ENCODE measurements at regions not wholly inside any gene's neighbourhood (a gene's known extent, or its start where the extent isn't known, plus 50 kb on each side); places are given as distances from the start of the nearest gene placed in this dataset.

DNA sequence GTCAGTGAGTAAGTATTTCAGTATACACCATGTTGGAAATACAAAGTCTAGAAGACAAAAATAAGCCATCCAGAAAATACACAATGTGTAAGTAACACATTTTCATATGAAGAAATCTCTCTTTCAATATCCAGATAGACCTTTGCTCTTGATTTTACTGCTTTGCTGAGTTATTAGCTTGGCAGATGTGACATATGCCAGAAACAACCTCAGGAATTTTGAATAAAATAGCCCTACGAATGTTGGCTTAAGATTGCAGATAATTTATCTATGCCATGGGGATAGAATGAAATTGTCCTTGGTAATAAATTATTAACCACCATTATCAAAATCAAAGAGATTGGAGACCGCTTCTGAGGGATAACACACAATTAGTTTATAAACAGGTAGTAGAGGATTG is 1036.9 kb upstream of the EPHA7 start:
- DNase-seq (ENCODE audit: low read depth in 4 of 6, low spot score in 6 of 6): no peak
- H3K4me1 ChIP-seq (ENCODE audit: control insufficient read depth, insufficient read depth, low read length): no peaks in the 10 kb centered on the region
- H3K27ac ChIP-seq (ENCODE audit: low read depth, low read length): no peak overlapping the region
- no peaks in the 10 kb centered on the region for H3K36me3 ChIP-seq (ENCODE audit: control insufficient read depth, insufficient read depth, low read length)
- H3K9me3 ChIP-seq (ENCODE audit: control insufficient read depth, insufficient read depth, low read length): peaks cover 5% of the 10 kb centered on the region
- H3K4me3 ChIP-seq (ENCODE audit: low read depth, low read length): no peak overlapping the region
- WGBS (ENCODE audit: insufficient coverage): no CpG with 5 or more reads among the region's 2 CpGs
- H3K27me3 ChIP-seq (ENCODE audit: control insufficient read depth, insufficient read depth, low read length): no peaks in the 10 kb centered on the region

DNA sequence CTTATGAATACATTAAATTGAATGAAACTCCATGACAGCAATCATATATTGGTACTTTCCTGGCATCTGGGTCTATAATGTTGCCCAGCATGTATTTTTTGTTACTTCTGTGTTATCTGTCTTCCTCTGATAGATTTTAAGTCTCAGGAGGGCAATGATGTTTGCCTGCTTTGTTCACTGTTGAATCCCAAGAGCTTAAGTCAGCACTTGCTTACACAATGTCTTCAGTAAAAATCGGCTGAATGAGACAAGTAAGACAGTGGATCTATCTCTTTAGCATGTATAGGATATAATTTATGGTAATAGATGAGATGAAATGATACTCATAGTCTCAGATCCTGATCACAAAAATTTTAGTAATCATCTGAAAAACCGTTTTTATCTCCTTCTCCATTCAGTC is 1034.9 kb upstream of the EPHA7 start:
- Histone ChIP-seq H3K4me1 (ENCODE audit: control insufficient read depth, insufficient read depth, low read length) (no peaks in the 10 kb centered on the region), H3K36me3 (ENCODE audit: control insufficient read depth, insufficient read depth, low read length) (no peaks in the 10 kb centered on the region), H3K27me3 (ENCODE audit: control insufficient read depth, insufficient read depth, low read length) (no peaks in the 10 kb centered on the region), H3K4me3 (ENCODE audit: low read depth, low read length) (no peak overlapping the region), H3K27ac (ENCODE audit: low read depth, low read length) (no peak overlapping the region), H3K9me3 (ENCODE audit: control insufficient read depth, insufficient read depth, low read length) (no peaks in the 10 kb centered on the region)
- no CpG with 5 or more reads among the region's 2 CpGs for WGBS (ENCODE audit: insufficient coverage)
- DNase-seq (ENCODE audit: low read depth in 4 of 6, low spot score in 6 of 6): peak in 1 of 6 donors; percentile 10

GRCh38 chr6:94446120-94446519 is 1026.8 kb upstream of the EPHA7 start:
- H3K36me3 ChIP-seq (ENCODE audit: control insufficient read depth, insufficient read depth, low read length): no peaks in the 10 kb centered on the region
- no peaks in the 10 kb centered on the region for H3K27me3 ChIP-seq (ENCODE audit: control insufficient read depth, insufficient read depth, low read length)
- H3K4me1 ChIP-seq (ENCODE audit: control insufficient read depth, insufficient read depth, low read length): no peaks in the 10 kb centered on the region
- no peak overlapping the region for H3K27ac ChIP-seq (ENCODE audit: low read depth, low read length)
- DNase-seq (ENCODE audit: low read depth in 4 of 6, low spot score in 6 of 6): no peak
- H3K4me3 ChIP-seq (ENCODE audit: low read depth, low read length): no peak overlapping the region
- WGBS (ENCODE audit: insufficient coverage): 88% methylated on average over 1 of the region's 3 CpGs
- H3K9me3 ChIP-seq (ENCODE audit: control insufficient read depth, insufficient read depth, low read length): no peaks in the 10 kb centered on the region

DNA sequence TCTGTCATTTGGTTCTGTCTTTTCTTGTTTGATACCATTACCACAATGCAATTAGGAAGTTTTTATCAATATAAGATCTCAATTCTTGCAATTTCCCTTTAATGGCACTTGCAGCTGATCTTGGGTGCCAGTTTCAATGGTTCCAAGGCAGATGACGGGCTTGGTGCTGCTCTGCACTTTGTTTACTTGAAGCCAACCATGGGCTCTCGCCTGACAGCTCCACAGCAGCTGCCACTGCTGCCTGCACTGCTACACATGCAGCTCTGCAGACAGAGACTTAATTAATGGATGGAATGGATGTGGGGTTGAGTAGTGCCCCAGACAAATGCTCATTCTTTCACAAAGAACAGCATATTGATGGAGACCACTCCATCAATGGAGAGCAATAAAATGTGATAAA is 1024.3 kb upstream of the EPHA7 start:
- Histone ChIP-seq H3K4me3 (ENCODE audit: low read depth, low read length) (no peak overlapping the region), H3K27me3 (ENCODE audit: control insufficient read depth, insufficient read depth, low read length) (no peaks in the 10 kb centered on the region), H3K9me3 (ENCODE audit: control insufficient read depth, insufficient read depth, low read length) (no peaks in the 10 kb centered on the region), H3K27ac (ENCODE audit: low read depth, low read length) (no peak overlapping the region), H3K36me3 (ENCODE audit: control insufficient read depth, insufficient read depth, low read length) (no peaks in the 10 kb centered on the region), H3K4me1 (ENCODE audit: control insufficient read depth, insufficient read depth, low read length) (no peaks in the 10 kb centered on the region)
- peak in 1 of 6 donors; percentile 13 for DNase-seq (ENCODE audit: low read depth in 4 of 6, low spot score in 6 of 6)
- 71% methylated on average over 2 of the region's 2 CpGs for WGBS (ENCODE audit: insufficient coverage)

DNA sequence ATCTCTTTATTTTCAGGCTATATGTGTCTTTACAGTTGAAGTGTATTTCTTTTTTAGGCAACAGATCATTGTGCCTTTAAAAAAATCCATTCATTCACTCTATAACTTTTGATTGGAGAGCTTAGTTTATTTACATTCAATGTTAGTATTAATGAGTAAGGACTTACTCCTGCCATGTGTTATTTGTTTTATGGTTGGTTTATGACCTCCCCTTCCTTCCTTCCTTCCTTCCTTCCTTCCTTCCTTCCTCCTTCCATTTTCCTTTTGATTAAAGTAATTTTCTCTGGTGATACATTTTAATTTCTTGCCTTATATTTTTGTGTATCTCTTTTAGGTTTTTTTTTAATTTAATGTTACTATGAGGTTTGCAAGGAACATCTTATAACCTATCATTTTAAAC is 1005.3 kb upstream of the EPHA7 start:
- H3K27ac ChIP-seq (ENCODE audit: low read depth, low read length): no peak overlapping the region
- DNase-seq (ENCODE audit: low read depth in 4 of 6, low spot score in 6 of 6): no peak
- no peaks in the 10 kb centered on the region for H3K36me3 ChIP-seq (ENCODE audit: control insufficient read depth, insufficient read depth, low read length)
- H3K4me1 ChIP-seq (ENCODE audit: control insufficient read depth, insufficient read depth, low read length): no peaks in the 10 kb centered on the region
- no peaks in the 10 kb centered on the region for H3K27me3 ChIP-seq (ENCODE audit: control insufficient read depth, insufficient read depth, low read length)
- H3K4me3 ChIP-seq (ENCODE audit: low read depth, low read length): no peak overlapping the region
- no peaks in the 10 kb centered on the region for H3K9me3 ChIP-seq (ENCODE audit: control insufficient read depth, insufficient read depth, low read length)

- no peak overlapping the region for H3K27ac ChIP-seq (ENCODE audit: low read depth, low read length)
- no peaks in the 10 kb centered on the region for H3K4me1 ChIP-seq (ENCODE audit: control insufficient read depth, insufficient read depth, low read length)
- H3K27me3 ChIP-seq (ENCODE audit: control insufficient read depth, insufficient read depth, low read length): no peaks in the 10 kb centered on the region
- H3K4me3 ChIP-seq (ENCODE audit: low read depth, low read length): no peak overlapping the region
- H3K9me3 ChIP-seq (ENCODE audit: control insufficient read depth, insufficient read depth, low read length): no peaks in the 10 kb centered on the region
- H3K36me3 ChIP-seq (ENCODE audit: control insufficient read depth, insufficient read depth, low read length): no peaks in the 10 kb centered on the region
- no CpG with 5 or more reads among the region's 1 CpG for WGBS (ENCODE audit: insufficient coverage)
- no peak for DNase-seq (ENCODE audit: low read depth in 4 of 6, low spot score in 6 of 6)
Observed at GRCh38 chr6:94417363-94417762, 998.0 kb upstream of the EPHA7 start.

DNA sequence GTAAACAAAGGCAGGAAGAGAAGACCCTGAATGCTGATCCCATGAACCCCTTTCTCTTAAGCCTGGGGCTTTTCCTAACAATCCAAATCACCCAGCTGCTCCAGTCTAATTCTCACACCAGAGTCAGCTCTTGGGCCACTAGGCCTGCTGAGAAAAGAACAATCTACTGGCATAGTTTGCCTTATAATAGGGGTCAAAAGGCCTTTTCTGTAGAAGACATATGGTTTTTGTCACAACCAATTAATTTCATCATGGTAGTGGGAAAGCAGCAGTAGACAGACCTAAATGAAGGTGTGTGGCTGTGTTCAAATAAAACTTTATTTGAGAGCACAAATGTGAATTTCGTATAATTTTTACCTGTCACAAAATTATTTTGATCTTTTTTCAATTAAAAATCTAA is 994.7 kb upstream of the EPHA7 start:
- no peaks in the 10 kb centered on the region for H3K4me1 ChIP-seq (ENCODE audit: control insufficient read depth, insufficient read depth, low read length)
- H3K9me3 ChIP-seq (ENCODE audit: control insufficient read depth, insufficient read depth, low read length): no peaks in the 10 kb centered on the region
- H3K36me3 ChIP-seq (ENCODE audit: control insufficient read depth, insufficient read depth, low read length): no peaks in the 10 kb centered on the region
- DNase-seq (ENCODE audit: low read depth in 4 of 6, low spot score in 6 of 6): no peak
- no peak overlapping the region for H3K27ac ChIP-seq (ENCODE audit: low read depth, low read length)
- WGBS (ENCODE audit: insufficient coverage): no CpG with 5 or more reads among the region's 1 CpG
- no peaks in the 10 kb centered on the region for H3K27me3 ChIP-seq (ENCODE audit: control insufficient read depth, insufficient read depth, low read length)
- H3K4me3 ChIP-seq (ENCODE audit: low read depth, low read length): no peak overlapping the region

DNA sequence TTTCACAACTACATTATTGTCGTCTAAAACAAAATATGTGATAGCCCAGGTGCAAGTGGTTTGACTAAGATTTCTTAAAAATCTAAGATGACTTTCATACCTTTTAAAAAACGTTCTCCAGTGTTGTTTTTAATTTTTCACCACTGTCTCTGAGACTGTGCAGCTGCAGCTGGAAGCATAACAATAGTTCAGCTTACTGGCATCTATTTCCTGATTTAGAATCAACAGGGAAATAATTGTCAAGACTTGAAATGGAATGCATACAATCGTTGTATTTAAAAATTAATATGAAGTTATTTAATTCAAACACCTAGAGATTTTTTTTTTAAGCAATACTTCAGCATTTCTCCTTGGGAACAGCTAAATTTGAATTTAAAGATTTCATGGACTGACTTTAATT is 982.0 kb upstream of the EPHA7 start:
- no peak overlapping the region for H3K27ac ChIP-seq (ENCODE audit: low read depth, low read length)

DNA sequence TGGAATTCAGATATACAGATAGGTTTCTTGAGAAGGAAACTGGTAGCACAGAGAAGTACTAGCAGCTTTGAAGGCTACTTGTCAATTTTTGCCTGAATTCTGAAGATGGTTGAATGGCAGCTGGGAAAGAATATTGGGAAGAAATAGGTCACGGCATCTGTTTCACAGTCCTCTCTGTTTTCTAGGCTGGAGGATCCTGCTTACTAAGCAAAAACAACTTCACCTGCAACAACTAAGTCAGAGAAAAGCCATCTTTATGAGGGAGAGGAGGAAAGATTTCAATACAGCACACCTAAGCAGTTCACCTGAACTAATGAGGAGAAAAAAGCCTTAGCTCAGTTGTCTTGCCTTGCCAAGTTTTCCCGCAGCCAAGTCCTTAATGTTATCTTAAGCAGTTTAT is 975.5 kb upstream of the EPHA7 start:
- Histone ChIP-seq H3K27me3 (ENCODE audit: control insufficient read depth, insufficient read depth, low read length) (no peaks in the 10 kb centered on the region), H3K4me1 (ENCODE audit: control insufficient read depth, insufficient read depth, low read length) (no peaks in the 10 kb centered on the region), H3K4me3 (ENCODE audit: low read depth, low read length) (no peak overlapping the region), H3K36me3 (ENCODE audit: control insufficient read depth, insufficient read depth, low read length) (no peaks in the 10 kb centered on the region), H3K9me3 (ENCODE audit: control insufficient read depth, insufficient read depth, low read length) (no peaks in the 10 kb centered on the region), H3K27ac (ENCODE audit: low read depth, low read length) (no peak overlapping the region)
- no CpG with 5 or more reads among the region's 2 CpGs for WGBS (ENCODE audit: insufficient coverage)
- peak in 1 of 6 donors; percentile 29 for DNase-seq (ENCODE audit: low read depth in 4 of 6, low spot score in 6 of 6)

More for the DNA sequence above, 982.0 kb upstream of the EPHA7 start:
- Histone ChIP-seq H3K27me3 (ENCODE audit: control insufficient read depth, insufficient read depth, low read length) (no peaks in the 10 kb centered on the region), H3K9me3 (ENCODE audit: control insufficient read depth, insufficient read depth, low read length) (no peaks in the 10 kb centered on the region), H3K4me3 (ENCODE audit: low read depth, low read length) (no peak overlapping the region), H3K36me3 (ENCODE audit: control insufficient read depth, insufficient read depth, low read length) (no peaks in the 10 kb centered on the region), H3K4me1 (ENCODE audit: control insufficient read depth, insufficient read depth, low read length) (no peaks in the 10 kb centered on the region)
- DNase-seq (ENCODE audit: low read depth in 4 of 6, low spot score in 6 of 6): no peak
- 60% methylated on average over 1 of the region's 3 CpGs for WGBS (ENCODE audit: insufficient coverage)

DNA sequence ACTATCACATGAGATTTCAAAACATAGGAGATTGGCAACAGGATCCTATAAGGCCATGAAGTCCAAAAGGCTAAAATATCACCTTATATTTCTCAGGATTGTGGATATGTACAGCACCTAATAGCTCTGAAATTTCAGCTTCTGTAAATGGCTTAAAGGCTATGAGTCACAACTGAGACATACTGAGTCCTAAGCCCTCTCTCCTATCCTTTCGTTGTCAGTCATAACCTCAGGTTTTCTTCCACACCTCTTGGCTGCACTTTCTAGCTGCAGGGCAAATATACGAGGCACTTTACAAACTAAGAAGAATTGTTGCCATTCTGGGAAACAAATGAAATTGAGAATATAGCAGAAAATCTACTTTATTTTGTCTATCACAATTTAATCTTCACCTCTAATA is 969.9 kb upstream of the EPHA7 start:
- Histone ChIP-seq H3K27ac (ENCODE audit: low read depth, low read length) (no peak overlapping the region), H3K36me3 (ENCODE audit: control insufficient read depth, insufficient read depth, low read length) (no peaks in the 10 kb centered on the region), H3K4me3 (ENCODE audit: low read depth, low read length) (no peak overlapping the region), H3K27me3 (ENCODE audit: control insufficient read depth, insufficient read depth, low read length) (no peaks in the 10 kb centered on the region), H3K9me3 (ENCODE audit: control insufficient read depth, insufficient read depth, low read length) (no peaks in the 10 kb centered on the region), H3K4me1 (ENCODE audit: control insufficient read depth, insufficient read depth, low read length) (no peaks in the 10 kb centered on the region)
- DNase-seq (ENCODE audit: low read depth in 4 of 6, low spot score in 6 of 6): no peak
- WGBS (ENCODE audit: insufficient coverage): 100% methylated on average over 1 of the region's 2 CpGs
